Activated naive CD4-positive, alpha-beta T cell treated with anti-CD3 and anti-CD28 coated beads, Interleukin-2, amount 10 ng/mL, durations not matched to agents 7 days and 5 days (primary cell): ENCODE measurements at regions not wholly inside any gene's neighbourhood (a gene's known extent, or its start where the extent isn't known, plus 50 kb on each side); places are given as distances from the start of the nearest gene placed in this dataset.

Experiments
- CTCF ChIA-PET: fragments of 350-600 bp; sonication (Branson Sonifier 250); formaldehyde crosslinking; loops from one replicate; lab custom pipeline; 2021; ENCODE audit warnings: antibody characterized with exemption; lab: Charles Lee
- DNase-seq: peaks from one replicate; pipeline ENCODE4 v3.0.0-alpha.2; 2020
- H3K27ac Mint-ChIP-seq: one replicate; pipeline ENCODE4 v1.8.0; 2021; ENCODE audit warnings: mild to moderate bottlenecking, moderate library complexity, mixed read lengths
- H3K27me3 Mint-ChIP-seq: one replicate; pipeline ENCODE4 v1.8.0; 2021; ENCODE audit warnings: mild to moderate bottlenecking, mixed read lengths
- H3K36me3 Mint-ChIP-seq: one replicate; pipeline ENCODE4 v1.8.0; 2021; ENCODE audit warnings: mixed read lengths
- H3K4me1 Mint-ChIP-seq: one replicate; pipeline ENCODE4 v1.8.0; 2021; ENCODE audit warnings: mixed read lengths
- H3K4me3 Mint-ChIP-seq: one replicate; pipeline ENCODE4 v1.8.0; 2021; ENCODE audit warnings: mild to moderate bottlenecking, moderate library complexity, mixed read lengths
- H3K9me3 Mint-ChIP-seq: one replicate; pipeline ENCODE4 v1.8.0; 2021; ENCODE audit warnings: mixed read lengths

DNA sequence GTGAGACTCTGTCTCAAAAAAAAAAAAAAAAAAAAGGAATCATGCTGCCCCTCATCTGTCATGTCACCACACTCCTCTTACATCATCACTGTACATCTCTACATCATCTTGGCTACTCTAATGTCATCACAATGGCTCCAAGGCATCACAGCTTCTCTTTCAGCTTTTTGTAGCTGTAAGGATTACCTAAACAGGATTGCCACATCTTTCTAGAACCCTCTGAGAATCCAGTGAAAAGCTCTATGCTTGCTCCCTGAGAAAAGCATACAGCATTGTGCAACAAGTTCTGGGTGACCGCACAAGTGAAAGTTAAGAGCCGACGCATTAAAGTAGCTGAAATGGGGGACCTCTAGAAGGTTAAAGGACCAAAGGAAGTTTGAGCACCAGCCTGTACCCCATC lies 272.5 kb downstream of the C12orf50 start:
- Mint-ChIP-seq H3K27ac (no peak overlapping the region), H3K27me3 (no peaks in the 10 kb centered on the region), H3K4me1 (no peaks in the 10 kb centered on the region), H3K4me3 (no peak overlapping the region), H3K36me3 (no peaks in the 10 kb centered on the region), H3K9me3 (peaks cover 2% of the 10 kb centered on the region)
- CTCF ChIA-PET = no interaction called here
- no peak for DNase-seq

DNA sequence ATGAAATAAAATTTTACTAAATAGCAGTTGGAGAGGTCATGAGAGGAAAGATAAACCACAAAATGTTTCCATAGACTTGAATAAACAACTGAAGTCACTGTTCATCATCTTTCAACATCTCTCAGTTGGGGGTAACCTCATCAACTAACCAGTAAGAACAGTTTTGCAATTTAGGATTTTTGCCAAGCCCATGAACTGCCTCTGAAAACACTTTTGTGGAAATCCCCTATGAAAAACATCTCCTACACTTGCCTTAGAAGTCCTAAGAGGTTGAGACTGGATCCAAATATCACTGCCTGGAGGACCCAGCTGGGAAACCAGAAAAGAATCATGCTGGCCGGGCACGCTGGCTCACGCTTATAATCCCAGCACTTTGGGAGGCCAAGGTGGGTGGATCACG lies 273.1 kb downstream of the C12orf50 start:
- Mint-ChIP-seq H3K4me1 (no peaks in the 10 kb centered on the region), H3K4me3 (no peak overlapping the region), H3K36me3 (no peaks in the 10 kb centered on the region), H3K9me3 (peaks cover 2% of the 10 kb centered on the region), H3K27me3 (no peaks in the 10 kb centered on the region), H3K27ac (no peak overlapping the region)
- DNase-seq = no peak
- CTCF ChIA-PET = no interaction called here

DNA sequence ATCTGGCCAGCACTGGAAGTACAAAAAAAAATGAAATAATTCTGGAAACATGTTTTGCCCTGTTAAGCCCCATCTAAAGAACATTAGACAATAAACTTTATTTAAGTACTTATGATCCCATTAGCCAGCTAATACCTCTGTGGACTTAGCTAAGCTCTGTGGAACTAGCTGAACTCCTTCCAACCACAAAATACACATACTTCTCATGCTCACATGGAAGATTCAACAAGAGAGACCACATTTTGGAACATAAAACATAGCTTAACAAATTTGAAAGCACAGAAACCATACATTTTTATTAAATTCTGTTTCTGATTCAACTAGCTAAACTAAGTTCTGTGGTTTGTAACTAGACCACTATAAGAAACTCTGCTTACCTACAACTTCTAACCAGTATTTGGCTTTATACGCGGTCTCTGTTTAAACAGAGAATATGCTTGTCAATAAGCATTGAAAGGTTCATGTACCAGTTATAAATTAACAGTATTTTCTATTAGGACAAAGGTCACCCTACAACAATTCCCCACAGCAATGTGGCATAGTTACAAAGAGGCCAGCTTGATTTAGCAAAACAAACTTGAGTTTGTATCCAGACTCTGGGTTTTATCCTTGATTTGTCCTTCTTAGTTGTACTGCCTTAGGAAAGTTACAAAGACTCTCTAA lies 300.1 kb downstream of the C12orf50 start:
- Mint-ChIP-seq H3K27me3 (no peaks in the 10 kb centered on the region), H3K9me3 (peaks cover 2% of the 10 kb centered on the region), H3K27ac (no peak overlapping the region), H3K4me1 (no peaks in the 10 kb centered on the region), H3K36me3 (no peaks in the 10 kb centered on the region), H3K4me3 (no peak overlapping the region)
- CTCF ChIA-PET = no interaction called here
- no peak for DNase-seq

DNA sequence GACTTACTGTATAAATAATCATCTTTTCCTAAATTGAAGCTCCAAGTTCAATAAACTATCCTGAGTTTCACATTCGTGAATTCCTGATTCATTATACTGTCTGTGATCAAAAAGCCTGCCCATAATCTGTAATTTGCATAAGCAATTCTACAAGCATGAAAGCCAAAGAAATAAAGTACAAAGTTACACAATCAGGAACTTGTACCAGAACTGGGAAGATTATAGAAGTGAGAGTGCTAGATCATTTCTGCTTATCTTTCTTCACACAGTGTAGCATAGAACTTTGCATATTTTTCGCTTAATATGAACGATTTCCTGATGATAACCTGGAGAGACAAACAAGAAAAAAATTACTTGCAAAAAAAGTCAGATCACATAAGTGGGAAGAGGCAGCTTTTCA lies 308.2 kb downstream of the C12orf50 start:
- CTCF ChIA-PET = no interaction called here
- Mint-ChIP-seq H3K27ac (no peak overlapping the region), H3K27me3 (no peaks in the 10 kb centered on the region), H3K4me1 (no peaks in the 10 kb centered on the region), H3K36me3 (no peaks in the 10 kb centered on the region), H3K9me3 (peaks cover 5% of the 10 kb centered on the region), H3K4me3 (no peak overlapping the region)
- no peak for DNase-seq

DNA sequence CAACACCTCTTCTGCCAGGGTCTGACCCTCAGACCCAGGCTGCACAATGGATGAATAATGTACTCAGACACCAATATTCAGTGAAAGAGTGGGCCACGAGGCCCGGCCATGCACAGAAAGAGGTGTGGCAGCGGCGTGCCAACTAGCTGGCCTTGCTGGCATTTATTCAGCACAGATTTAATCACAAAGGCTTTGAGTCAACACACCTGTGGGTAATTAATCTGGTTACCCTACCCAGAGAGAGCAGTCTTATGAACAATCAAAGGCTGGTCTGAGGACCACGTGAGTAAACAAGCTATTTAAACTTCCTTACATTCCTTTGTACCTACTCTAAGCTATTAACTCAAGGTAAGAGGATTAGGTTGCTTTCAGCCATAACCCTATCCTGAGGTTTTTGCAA lies 324.8 kb downstream of the C12orf50 start:
- no peak overlapping the region for H3K4me3 Mint-ChIP-seq
- CTCF ChIA-PET = no interaction called here
- H3K36me3 Mint-ChIP-seq = no peaks in the 10 kb centered on the region
- no peak overlapping the region for H3K27ac Mint-ChIP-seq
- H3K9me3 Mint-ChIP-seq = peaks cover 3% of the 10 kb centered on the region
- no peaks in the 10 kb centered on the region for H3K4me1 Mint-ChIP-seq
- DNase-seq = no peak
- no peaks in the 10 kb centered on the region for H3K27me3 Mint-ChIP-seq

DNA sequence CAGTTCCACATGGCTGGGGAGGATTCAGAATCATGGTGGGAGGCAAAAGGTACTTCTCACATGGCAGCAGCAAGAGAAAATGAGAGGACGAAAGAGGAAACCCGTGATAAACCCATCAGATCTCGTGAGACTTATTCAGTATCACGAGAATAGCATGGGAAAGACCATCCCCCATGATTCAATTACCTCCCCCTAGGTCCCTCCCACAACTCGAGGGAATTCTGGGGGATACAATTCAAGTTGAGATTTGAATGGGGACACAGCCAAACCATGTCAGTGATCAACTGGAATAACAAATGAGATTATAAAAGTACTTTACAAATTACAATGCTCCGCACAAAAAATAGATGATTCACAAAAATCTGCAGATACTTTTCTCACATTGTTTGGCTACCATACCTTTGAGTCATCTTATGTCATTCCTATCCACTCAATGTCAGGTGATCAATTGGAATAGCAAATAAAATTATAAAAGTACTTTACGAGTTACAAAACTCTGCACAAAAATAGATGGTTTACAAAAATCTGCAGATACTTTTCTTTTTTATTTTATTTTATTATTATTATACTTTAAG lies 338.9 kb downstream of the C12orf50 start:
- CTCF ChIA-PET = no interaction called here
- DNase-seq = no peak
- Mint-ChIP-seq H3K27me3 (no peaks in the 10 kb centered on the region), H3K4me1 (no peaks in the 10 kb centered on the region), H3K27ac (no peak overlapping the region), H3K9me3 (peaks cover 2% of the 10 kb centered on the region), H3K36me3 (no peaks in the 10 kb centered on the region), H3K4me3 (no peak overlapping the region)

DNA sequence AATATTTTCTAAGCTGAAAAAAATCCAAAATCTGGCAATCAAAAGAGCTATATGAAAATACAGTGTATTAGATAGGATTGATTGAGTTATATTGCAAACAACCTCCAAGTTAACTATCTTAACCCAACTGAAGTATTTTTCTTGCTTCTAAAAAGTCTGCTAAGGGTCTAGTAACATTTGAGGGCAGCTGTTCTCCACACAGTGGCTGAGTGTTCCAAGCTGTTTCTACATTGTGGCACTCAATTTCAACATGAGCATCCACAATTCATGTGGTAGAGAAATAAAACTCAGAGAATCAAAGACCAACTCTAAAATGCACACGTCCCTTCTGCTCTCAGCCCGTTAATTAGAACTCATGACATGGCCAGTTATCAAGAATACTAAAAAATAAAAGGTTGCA lies 340.0 kb downstream of the C12orf50 start:
- no peak overlapping the region for H3K4me3 Mint-ChIP-seq
- H3K36me3 Mint-ChIP-seq = no peaks in the 10 kb centered on the region
- CTCF ChIA-PET = no interaction called here
- H3K27ac Mint-ChIP-seq = no peak overlapping the region
- no peaks in the 10 kb centered on the region for H3K27me3 Mint-ChIP-seq
- peaks cover 2% of the 10 kb centered on the region for H3K9me3 Mint-ChIP-seq
- DNase-seq = no peak
- no peaks in the 10 kb centered on the region for H3K4me1 Mint-ChIP-seq

DNA sequence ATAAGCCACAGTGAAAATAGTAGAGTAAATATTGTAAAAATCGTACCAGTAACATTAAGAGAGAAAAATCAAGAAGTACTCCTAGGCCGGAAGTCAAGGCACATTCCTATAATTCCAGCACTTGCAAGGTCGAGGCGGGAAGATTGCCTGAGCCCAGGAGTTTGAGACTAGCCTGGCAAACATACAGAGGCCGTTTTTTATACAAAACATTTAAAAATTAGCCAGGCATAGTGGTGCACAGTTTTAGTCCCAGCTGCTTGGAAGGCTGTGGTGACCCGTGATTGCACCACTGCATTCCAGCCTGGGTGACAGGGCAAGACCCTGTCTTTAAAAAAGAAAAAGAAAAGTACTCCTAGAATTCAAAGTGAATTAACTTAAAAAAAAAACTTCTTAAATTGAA lies 341.8 kb downstream of the C12orf50 start:
- H3K9me3 Mint-ChIP-seq = no peaks in the 10 kb centered on the region
- no peaks in the 10 kb centered on the region for H3K27me3 Mint-ChIP-seq
- no peak overlapping the region for H3K27ac Mint-ChIP-seq
- H3K36me3 Mint-ChIP-seq = no peaks in the 10 kb centered on the region
- DNase-seq = no peak
- H3K4me1 Mint-ChIP-seq = no peaks in the 10 kb centered on the region
- no peak overlapping the region for H3K4me3 Mint-ChIP-seq
- CTCF ChIA-PET = no interaction called here

DNA sequence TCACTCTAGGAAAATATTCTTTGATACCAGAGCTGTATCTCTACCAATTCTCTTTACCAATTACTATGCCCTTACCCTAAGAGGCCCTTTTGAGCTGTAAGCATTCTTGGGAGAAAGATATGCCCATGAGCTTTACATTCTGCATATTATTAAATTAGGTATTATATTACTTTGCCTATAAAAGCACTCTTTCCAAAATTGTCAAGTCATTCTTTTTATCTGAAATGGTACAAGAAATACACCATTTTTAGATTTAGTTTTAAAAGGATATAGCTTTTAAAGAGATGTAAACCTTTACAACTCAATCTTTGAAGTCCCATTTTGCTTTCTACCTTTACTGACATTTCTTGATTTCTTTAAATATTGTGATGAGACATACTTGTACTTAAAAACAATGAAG lies 343.5 kb downstream of the C12orf50 start:
- Mint-ChIP-seq H3K27me3 (no peaks in the 10 kb centered on the region), H3K4me3 (no peak overlapping the region), H3K36me3 (no peaks in the 10 kb centered on the region), H3K9me3 (no peaks in the 10 kb centered on the region), H3K4me1 (no peaks in the 10 kb centered on the region), H3K27ac (no peak overlapping the region)
- no peak for DNase-seq
- CTCF ChIA-PET = no interaction called here

DNA sequence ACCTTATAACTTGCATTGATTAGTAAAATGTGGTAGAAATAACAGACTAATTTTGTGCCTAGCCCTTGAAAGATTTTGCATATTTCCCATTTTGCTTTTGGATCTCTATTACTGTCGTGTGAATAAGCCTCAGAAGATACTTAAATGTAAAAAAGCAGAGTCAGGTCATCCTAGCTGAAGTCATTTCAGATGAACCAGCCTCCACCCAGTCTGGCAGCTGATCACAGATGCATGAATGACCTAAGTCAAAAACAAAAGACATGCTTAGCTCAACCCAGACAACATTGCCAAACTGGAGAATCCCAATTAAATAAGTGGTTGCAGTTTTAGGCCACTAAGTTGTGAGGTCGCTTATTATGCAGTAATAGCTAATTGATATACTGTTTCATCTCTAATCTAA lies 349.9 kb downstream of the C12orf50 start:
- Mint-ChIP-seq H3K27me3 (no peaks in the 10 kb centered on the region), H3K36me3 (no peaks in the 10 kb centered on the region), H3K4me1 (no peaks in the 10 kb centered on the region), H3K9me3 (no peaks in the 10 kb centered on the region), H3K4me3 (no peak overlapping the region), H3K27ac (no peak overlapping the region)
- DNase-seq = no peak
- CTCF ChIA-PET = no interaction called here

DNA sequence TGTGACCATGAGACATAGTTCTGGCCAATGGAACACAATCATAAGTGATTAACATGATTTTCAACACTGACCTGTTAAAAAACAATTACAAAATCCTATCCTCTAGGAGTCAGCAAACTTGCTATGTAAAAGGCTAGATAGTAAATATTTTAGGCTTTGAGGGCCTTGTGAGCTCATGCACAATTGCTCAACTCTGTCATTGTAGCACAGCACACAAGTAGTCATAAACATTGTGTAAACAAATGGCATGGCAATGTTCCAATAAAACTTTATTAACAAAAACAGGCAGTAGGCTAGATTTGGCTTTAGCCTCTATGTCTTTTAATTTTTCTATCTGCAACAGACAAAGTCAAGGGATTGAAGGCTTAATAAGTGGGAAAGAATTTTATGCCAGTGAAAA lies 350.7 kb downstream of the C12orf50 start:
- Mint-ChIP-seq H3K27ac (no peak overlapping the region), H3K27me3 (no peaks in the 10 kb centered on the region), H3K9me3 (no peaks in the 10 kb centered on the region), H3K4me1 (no peaks in the 10 kb centered on the region), H3K36me3 (no peaks in the 10 kb centered on the region), H3K4me3 (no peak overlapping the region)
- CTCF ChIA-PET = no interaction called here
- DNase-seq = no peak

DNA sequence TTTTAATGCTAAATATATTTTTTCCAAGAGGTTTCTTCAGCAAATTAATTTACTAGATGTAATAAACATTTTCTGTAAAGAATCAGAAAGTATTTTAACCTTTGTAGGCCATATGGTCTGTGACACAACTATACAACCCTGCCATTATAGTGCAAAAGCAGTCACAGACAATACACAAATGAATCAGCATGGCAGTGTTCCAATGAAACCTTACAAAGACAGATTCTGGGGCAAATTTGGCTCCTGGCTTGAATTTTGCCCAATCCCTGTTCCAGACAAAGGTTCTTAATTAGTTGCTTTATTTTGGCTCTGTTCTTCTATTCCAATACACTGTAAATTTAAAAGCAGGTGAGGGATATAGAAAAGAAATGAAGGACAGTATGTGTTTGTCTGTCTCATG lies 352.5 kb downstream of the C12orf50 start:
- CTCF ChIA-PET = no interaction called here
- no peaks in the 10 kb centered on the region for H3K27me3 Mint-ChIP-seq
- H3K9me3 Mint-ChIP-seq = no peaks in the 10 kb centered on the region
- no peaks in the 10 kb centered on the region for H3K4me1 Mint-ChIP-seq
- no peaks in the 10 kb centered on the region for H3K36me3 Mint-ChIP-seq
- DNase-seq = no peak
- H3K4me3 Mint-ChIP-seq = no peak overlapping the region
- H3K27ac Mint-ChIP-seq = no peak overlapping the region

DNA sequence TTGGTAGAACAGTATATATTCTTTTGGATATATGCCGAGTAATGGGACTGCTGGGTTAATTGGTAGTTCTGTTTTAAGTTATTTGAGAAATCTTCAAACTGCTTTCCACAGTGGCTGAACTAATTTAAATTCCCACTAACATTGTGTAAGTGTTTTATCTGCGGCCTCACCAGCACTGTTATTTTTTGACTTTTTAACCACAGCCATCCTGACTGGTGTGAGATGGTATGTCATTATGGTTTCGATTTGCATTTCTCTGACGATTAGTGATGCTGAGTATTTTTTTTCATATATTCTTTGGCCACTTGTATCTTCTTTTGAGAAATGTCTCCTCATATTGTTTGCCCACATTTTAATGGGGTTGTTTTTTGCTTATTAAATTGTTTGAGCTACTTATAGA lies 357.4 kb downstream of the C12orf50 start:
- Mint-ChIP-seq H3K27ac (no peak overlapping the region), H3K9me3 (peaks cover 4% of the 10 kb centered on the region), H3K4me3 (no peak overlapping the region), H3K4me1 (no peaks in the 10 kb centered on the region), H3K36me3 (no peaks in the 10 kb centered on the region), H3K27me3 (no peaks in the 10 kb centered on the region)
- CTCF ChIA-PET = no interaction called here
- no peak for DNase-seq

DNA sequence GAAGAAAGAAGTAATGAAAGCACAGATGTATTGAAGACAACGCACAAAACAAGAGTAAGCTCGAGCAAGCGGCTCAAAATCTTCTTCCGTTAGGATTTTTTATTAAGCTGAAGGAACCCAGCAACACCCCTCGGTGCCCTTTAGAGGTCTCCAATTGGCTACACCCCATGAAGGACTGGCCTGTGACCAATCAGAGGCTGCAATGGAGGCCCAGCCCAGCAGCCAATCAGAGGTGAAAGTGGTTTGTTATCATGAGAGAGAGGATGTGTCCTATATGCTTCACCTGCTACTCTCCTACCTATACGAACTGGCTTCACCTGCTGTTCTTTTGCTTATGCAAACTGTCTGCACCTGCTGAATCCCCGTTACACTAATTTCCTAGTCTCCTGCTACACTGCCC lies 358.8 kb downstream of the C12orf50 start:
- CTCF ChIA-PET = no interaction called here
- Mint-ChIP-seq H3K4me3 (no peak overlapping the region), H3K4me1 (no peaks in the 10 kb centered on the region), H3K9me3 (peaks cover 4% of the 10 kb centered on the region), H3K27ac (no peak overlapping the region), H3K27me3 (no peaks in the 10 kb centered on the region), H3K36me3 (no peaks in the 10 kb centered on the region)
- DNase-seq = no peak

DNA sequence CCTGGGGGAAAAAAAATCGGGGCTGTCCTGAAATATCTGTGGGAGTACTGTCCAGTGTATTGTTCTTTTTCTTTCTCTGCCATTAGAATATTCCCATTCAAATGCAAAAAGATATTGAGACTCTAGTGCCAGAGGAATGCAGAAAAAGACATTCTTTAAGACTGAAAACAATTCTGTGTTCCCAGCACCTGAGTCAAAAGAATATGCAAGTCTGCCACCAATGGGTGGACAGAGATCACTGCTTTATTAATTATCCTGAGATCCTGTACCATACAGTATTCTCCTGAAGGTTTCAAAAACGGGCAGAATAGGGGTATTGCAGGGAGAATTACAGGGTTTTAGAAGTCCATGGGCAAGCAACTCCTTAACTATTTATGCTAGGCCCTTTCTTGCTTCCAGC lies 361.8 kb downstream of the C12orf50 start:
- Mint-ChIP-seq H3K27ac (no peak overlapping the region), H3K4me3 (no peak overlapping the region), H3K36me3 (no peaks in the 10 kb centered on the region), H3K4me1 (no peaks in the 10 kb centered on the region), H3K27me3 (no peaks in the 10 kb centered on the region), H3K9me3 (peaks cover 4% of the 10 kb centered on the region)
- CTCF ChIA-PET = no interaction called here
- no peak for DNase-seq
